NCI-H774 (cell line): ENCODE measurements at regions not wholly inside any gene's neighbourhood (a gene's known extent, or its start where the extent isn't known, plus 50 kb on each side); places are given as distances from the start of the nearest gene placed in this dataset.

Source experiments
- DNase-seq: peaks from one replicate; lab custom pipeline; 2025; lab: John Stamatoyannopoulos, UW

DNA sequence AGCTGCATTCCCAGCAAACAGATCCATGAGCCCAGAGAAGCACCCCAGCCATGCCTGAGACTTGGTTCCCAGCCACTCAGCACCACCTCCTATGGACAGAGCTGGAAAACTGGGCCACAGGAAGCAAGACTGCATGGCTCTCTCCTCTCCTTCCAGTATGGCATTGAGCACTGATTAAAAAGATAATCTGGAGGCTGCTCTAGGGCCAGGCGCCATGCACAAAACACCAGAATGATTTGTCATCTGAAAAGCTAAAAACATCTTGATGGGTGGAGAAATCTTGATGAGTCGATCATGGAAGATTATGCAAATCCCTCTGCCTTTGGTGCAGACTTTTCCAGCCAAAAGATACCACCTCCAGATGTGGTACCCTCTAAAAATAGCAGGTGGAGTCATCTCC is 62.7 kb upstream of the MRPS22 start:
- no peak for DNase-seq

- DNase-seq = no peak
Observed at GRCh38 chr3:139281522-139282196, 62.2 kb upstream of the MRPS22 start.

DNA sequence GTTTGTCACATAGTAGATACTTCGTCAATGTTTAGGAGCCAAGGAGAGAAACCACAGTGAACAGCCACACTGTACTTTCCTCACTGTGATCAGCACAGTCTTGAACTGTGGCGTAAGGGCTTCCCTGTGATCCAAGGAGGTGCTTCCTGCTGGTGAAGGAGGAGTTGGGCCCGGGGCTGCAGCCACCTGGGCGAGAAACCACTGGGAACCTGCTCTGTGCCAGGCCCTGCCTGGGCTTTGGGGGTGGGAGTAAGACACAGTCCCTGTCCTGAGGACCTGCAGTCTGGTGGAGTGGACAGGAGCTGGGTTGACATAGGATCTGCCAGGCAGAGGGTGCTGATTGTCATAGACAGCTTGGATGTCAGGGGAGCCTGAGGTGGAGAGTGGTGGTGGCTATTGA is 60.5 kb upstream of the MRPS22 start:
- no peak for DNase-seq

DNA sequence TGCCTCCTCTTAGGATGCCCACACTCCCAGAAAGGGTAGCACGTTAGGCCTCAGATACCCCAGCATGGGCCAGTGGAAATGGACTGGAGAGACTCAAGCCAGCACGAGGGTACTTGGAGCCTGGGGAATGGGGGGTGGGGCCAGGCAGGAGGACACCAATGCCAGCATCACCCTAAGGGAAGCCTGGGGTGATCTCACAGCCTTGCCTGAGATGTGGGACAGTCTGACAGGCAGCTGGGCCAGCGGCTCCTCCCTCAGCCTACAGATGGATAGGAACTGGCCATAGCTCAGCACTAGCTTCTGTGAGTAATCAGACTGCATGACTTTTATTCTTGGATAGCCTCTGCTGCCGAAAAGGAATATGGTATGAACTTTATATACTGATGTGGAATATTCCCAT is 59.6 kb upstream of the MRPS22 start:
- DNase-seq = no peak

DNA sequence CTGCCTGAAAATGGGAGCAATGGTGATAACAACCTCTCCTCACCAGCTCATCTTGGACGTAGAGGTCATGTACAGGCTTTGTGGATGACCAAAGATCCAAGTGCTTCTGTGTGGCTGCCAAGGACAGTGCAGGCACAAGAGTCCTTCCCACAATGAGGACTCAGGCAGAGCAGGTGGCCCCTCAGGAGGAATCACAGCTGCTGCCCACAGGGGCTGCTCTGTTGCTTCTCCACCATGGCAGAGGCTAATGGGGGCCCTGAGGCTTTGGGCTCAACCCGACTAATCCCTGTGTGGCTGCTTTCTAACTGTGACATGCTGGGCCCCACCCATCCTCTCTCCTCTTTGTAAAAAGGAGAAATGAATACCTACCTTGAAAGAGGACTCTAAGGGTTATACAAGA is 58.1 kb upstream of the MRPS22 start:
- DNase-seq = no peak

GRCh38 chr3:139286241-139286640 is 57.6 kb upstream of the MRPS22 start:
- no peak for DNase-seq

DNA sequence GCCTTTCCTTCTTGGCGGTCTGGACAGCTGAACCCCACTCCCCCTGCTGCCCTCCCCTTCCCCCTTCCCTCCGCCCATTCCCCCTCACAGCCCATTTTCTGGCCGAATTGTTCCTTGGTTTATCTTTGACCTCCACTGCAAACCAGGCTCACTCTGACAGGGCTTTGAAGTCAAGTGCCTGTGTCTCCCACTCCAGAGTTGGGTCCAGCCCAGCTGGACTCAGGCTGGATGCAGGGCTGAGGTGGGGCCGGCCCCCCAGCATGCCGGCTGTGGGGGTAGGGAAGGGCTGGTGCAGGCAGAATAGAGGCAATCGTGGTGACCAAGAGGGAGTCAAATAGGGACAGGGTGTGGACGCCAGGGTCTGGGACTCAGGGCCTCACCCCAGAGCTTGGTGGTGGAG is 57.0 kb upstream of the MRPS22 start:
- DNase-seq = no peak

- DNase-seq = no peak
Observed at GRCh38 chr3:139287557-139287956, 56.3 kb upstream of the MRPS22 start.

DNA sequence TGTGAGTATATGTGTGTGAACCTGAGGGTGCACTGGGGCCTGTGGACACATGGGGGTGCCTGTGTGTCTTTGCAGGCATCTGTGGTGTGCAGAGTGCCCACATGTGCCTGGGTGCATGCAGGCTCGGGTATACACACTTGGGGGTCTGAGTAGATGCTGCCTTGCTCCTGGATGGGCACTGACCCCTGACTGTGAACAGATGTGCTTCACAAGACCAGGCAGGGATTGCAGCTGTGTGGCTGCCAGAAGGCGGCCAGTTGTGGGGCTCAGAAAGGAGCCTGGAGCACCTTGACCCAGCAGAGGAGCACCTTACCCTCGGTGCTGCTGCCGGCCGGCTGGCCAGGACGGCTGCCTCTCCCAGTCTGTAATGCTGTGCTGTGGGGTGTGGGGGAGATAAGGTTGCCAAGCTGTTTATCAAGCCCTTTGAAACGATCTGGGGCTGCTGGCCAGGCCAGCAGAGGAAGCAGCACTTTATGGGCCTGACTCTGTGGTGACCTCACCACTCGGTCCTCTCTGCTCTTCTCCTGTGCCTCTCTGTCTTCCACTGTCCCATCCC is 55.5 kb upstream of the MRPS22 start:
- no peak for DNase-seq

DNA sequence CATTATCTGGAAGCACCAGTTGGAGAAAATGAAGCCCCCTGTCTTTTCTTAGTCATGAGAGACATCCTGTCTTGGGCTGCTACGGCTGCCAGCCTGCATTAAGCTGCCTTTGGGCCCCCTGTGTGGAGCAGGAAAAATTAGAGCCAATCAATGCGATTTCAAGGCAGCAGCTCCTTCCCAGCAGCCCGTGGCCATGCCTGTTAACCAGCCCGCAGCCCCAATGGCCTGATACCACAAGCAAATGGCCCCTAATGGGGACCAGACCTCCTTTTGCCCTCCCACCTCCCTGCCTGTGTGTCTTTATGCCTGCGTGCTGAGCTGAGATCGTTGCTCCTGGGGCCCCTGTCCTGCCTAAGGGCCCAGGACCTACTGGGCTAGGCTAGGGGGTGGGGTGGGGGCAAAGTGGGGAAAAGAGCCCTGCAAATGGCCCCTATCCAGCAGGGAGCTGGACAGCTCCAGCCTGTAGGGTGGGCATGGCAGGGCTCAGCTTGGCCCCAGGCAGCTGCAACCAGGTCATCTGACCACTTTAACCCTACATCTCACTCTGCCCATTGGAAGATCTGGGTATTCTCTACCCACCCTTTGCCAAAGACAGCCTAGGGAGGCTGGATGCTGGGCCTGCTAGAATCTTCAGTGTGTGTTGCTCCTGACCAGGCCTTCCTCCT is 53.8 kb upstream of the MRPS22 start:
- no peak for DNase-seq

- DNase-seq = no peak
Observed at GRCh38 chr3:139291276-139292051, 52.4 kb upstream of the MRPS22 start.

GRCh38 chr3:139292192-139292591 is 51.6 kb upstream of the MRPS22 start:
- no peak for DNase-seq

- no peak for DNase-seq
Observed at GRCh38 chr3:139292711-139293664, 50.8 kb upstream of the MRPS22 start.

DNA sequence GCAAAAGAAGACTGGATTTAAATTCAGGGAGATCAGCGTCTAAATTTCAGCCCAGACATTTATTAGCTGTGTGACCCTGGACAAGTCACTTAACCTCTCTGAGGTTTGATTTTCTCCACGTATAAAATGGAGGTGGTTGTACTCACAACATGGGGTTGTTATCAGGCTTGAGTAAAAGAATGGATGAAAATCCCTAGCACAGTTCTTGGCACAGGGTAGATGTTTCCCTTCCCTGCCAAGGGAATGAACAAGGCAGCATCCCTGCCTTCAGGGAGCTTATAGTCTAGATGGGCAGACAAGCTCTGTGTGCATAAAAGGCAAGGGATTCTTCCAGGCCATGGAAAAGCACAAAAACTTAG is 50.2 kb upstream of the MRPS22 start:
- no peak for DNase-seq
